AG09309 (cell line): ENCODE measurements at regions not wholly inside any gene's neighbourhood (a gene's known extent, or its start where the extent isn't known, plus 50 kb on each side); places are given as distances from the start of the nearest gene placed in this dataset.

Source experiments
- DNase-seq: peaks from one replicate; pipeline ENCODE4 v3.0.0-alpha.2; 2010; ENCODE audit warnings: low read depth
- H3K4me3 ChIP-seq: 2 replicates; pipeline ENCODE4 v1.5.1; 2011; ENCODE audit warnings: mild to moderate bottlenecking, low read depth, low read length, moderate library complexity; ENCODE audit not compliant: control insufficient read depth
- CTCF ChIP-seq: IDR thresholded peaks from 2 replicates; pipeline ENCODE4 v1.5.1; 2011; ENCODE audit warnings: mild to moderate bottlenecking, low read depth, low read length, inconsistent platforms; ENCODE audit not compliant: insufficient read depth, control insufficient read depth; ENCODE audit errors: missing control alignments

- TF ChIP-seq CTCF, result no peak
- no peak overlapping the region for H3K4me3 ChIP-seq
- DNase-seq, result no peak
Measured at GRCh38 chr2:18797133-18797845, 207.9 kb upstream of the NT5C1B start.

GRCh38 chr2:18795906-18796305 lies 206.5 kb upstream of the NT5C1B start:
- DNase-seq, result peak; percentile 21
- no peak for TF ChIP-seq CTCF
- H3K4me3 ChIP-seq, result no peak overlapping the region

GRCh38 chr2:18792684-18793083 lies 203.3 kb upstream of the NT5C1B start:
- no peak overlapping the region for H3K4me3 ChIP-seq
- no peak for DNase-seq
- no peak for TF ChIP-seq CTCF

- no peak for DNase-seq
- TF ChIP-seq CTCF, result no peak
- no peak overlapping the region for H3K4me3 ChIP-seq
Measured at GRCh38 chr2:18792226-18792629, 202.9 kb upstream of the NT5C1B start.

- DNase-seq, result no peak
Measured at GRCh38 chr2:18791172-18791797, 201.9 kb upstream of the NT5C1B start.

GRCh38 chr2:18790509-18791171 lies 201.3 kb upstream of the NT5C1B start:
- no peak for TF ChIP-seq CTCF
- no peak for DNase-seq
- no peak overlapping the region for H3K4me3 ChIP-seq

More at GRCh38 chr2:18791172-18791797, 201.9 kb upstream of the NT5C1B start:
- no peak overlapping the region for H3K4me3 ChIP-seq
- TF ChIP-seq CTCF, result no peak
